ENCODE measurements at regions not wholly inside any gene's neighbourhood (a gene's known extent, or its start where the extent isn't known, plus 50 kb on each side); places are given as distances from the start of the nearest gene placed in this dataset.
"Not testable (repeated sequence)": the region's sequence is repeated elsewhere in the genome, so short reads cannot be mapped to it uniquely, and the experiment has no call there.

- no peaks in the 10 kb centered on the region for H3K9me1 ChIP-seq (ENCODE audit: insufficient read depth, low read length)
- H4K5ac ChIP-seq (ENCODE audit: low read depth, low read length), result no peak overlapping the region
- DNase-seq (no peak), ATAC-seq (ENCODE audit: low read depth) (no peak)
- H4K8ac ChIP-seq (ENCODE audit: low read depth in 2 of 2, low read length in 2 of 2), result no peak overlapping the region
- no peak overlapping the region for H2AK5ac ChIP-seq (ENCODE audit: low read depth, low read length)
- H3K14ac ChIP-seq (replicated peaks; ENCODE audit: low read depth, low read length), result no peak overlapping the region
- no peak overlapping the region for H3K9ac ChIP-seq (ENCODE audit: low read depth, low read length)
- dilution Hi-C loops (cut with HindIII; ENCODE audit: low sequenced_read_pairs, unreplicated experiment) (no loop called here), intact Hi-C loops (cut with micrococcal nuclease) (no loop called here), in situ Hi-C loops (cut with MboI; ENCODE audit: low sequenced_read_pairs) (no loop called here)
- CTCF ChIA-PET, result no interaction called here
- H2BK120ac ChIP-seq (ENCODE audit: low read depth, low read length), result no peak overlapping the region
- BruUV-seq (replicated peaks), result no TSS peak
- H3K56ac ChIP-seq (ENCODE audit: extremely low read depth, insufficient read depth, low read length), result no peak overlapping the region
- POLR2A ChIA-PET (ENCODE audit: unreplicated experiment), result no interaction called here
- H3K4ac ChIP-seq (ENCODE audit: low read depth, low read length), result no peak overlapping the region
- no peak overlapping the region for H3K23ac ChIP-seq (ENCODE audit: low read depth, low read length)
- H3K27ac ChIP-seq (ENCODE audit: insufficient read depth, low read length), result no peak overlapping the region
- no peaks in the 10 kb centered on the region for H3K79me1 ChIP-seq (ENCODE audit: low read depth in 1 of 2, low read length in 2 of 2)
- H3K4me2 ChIP-seq (ENCODE audit: low read depth, low read length), result no peak overlapping the region
- H4K91ac ChIP-seq (ENCODE audit: insufficient read depth, low read depth, low read length), result no peak overlapping the region
- H3K27me3 ChIP-seq (ENCODE audit: control insufficient read depth, insufficient read depth, low read length), result no peaks in the 10 kb centered on the region
- no peak overlapping the region for H2BK5ac ChIP-seq (ENCODE audit: low read depth, low read length, poor library complexity, severe bottlenecking)
- no peaks in the 10 kb centered on the region for H4K20me1 ChIP-seq (ENCODE audit: insufficient read depth, low read length)
- no peak overlapping the region for H2BK20ac ChIP-seq (ENCODE audit: low read depth, low read length)
- peaks cover 9% of the 10 kb centered on the region for H3K9me3 ChIP-seq (ENCODE audit: control insufficient read depth, insufficient read depth, low read length)
- no peak overlapping the region for H2BK15ac ChIP-seq (ENCODE audit: low read depth, low read length)
- H2AFZ ChIP-seq (replicated peaks; ENCODE audit: low read length, poor library complexity), result no peak overlapping the region
- no peaks in the 10 kb centered on the region for H3K36me3 ChIP-seq (ENCODE audit: control insufficient read depth, insufficient read depth, low read length)
- no peaks in the 10 kb centered on the region for H3K4me1 ChIP-seq (ENCODE audit: control insufficient read depth, insufficient read depth, low read length)
- H3K18ac ChIP-seq (ENCODE audit: low read depth, low read length), result no peak overlapping the region
- TF ChIP-seq MXI1 (IDR thresholded peaks at IDR 0.05; ENCODE audit: borderline replicate concordance, low read depth, low read length) (no peak), CTCF (conservative IDR thresholded peaks at IDR 0.05; ENCODE audit: low read depth, low read length) (no peak), ELK1 (IDR thresholded peaks at IDR 0.05; ENCODE audit: borderline replicate concordance, low read depth, low read length) (no peak), MAZ (IDR thresholded peaks at IDR 0.05; ENCODE audit: borderline replicate concordance, low read depth, low read length) (no peak), USF2 (IDR thresholded peaks at IDR 0.05; ENCODE audit: low read depth, low read length) (no peak)
- H2AK9ac ChIP-seq (replicated peaks; ENCODE audit: low read depth, low read length, poor library complexity), result no peak overlapping the region
- H3K4me3 ChIP-seq (ENCODE audit: insufficient read depth, low read depth, low read length), result no peak overlapping the region
These were observed 1447.1 kb downstream of the FAM181B start for GRCh38 chr11:81286550-81286949.

GRCh38 chr11:81280228-81280627 is 1453.4 kb downstream of the FAM181B start:
- H2BK20ac ChIP-seq (ENCODE audit: low read depth, low read length); H4K5ac ChIP-seq (ENCODE audit: low read depth, low read length); BruUV-seq (replicated peaks); H3K23ac ChIP-seq (ENCODE audit: low read depth, low read length); H3K36me3 ChIP-seq (ENCODE audit: control insufficient read depth, insufficient read depth, low read length); intact Hi-C loops (cut with micrococcal nuclease); H4K8ac ChIP-seq (ENCODE audit: low read depth in 2 of 2, low read length in 2 of 2); H2BK5ac ChIP-seq (ENCODE audit: low read depth, low read length, poor library complexity, severe bottlenecking); H3K4ac ChIP-seq (ENCODE audit: low read depth, low read length); H3K9me3 ChIP-seq (ENCODE audit: control insufficient read depth, insufficient read depth, low read length); H2AK5ac ChIP-seq (ENCODE audit: low read depth, low read length); H3K18ac ChIP-seq (ENCODE audit: low read depth, low read length); H3K4me2 ChIP-seq (ENCODE audit: low read depth, low read length); ATAC-seq (ENCODE audit: low read depth); DNase-seq; H4K20me1 ChIP-seq (ENCODE audit: insufficient read depth, low read length); H2AK9ac ChIP-seq (replicated peaks; ENCODE audit: low read depth, low read length, poor library complexity); H3K56ac ChIP-seq (ENCODE audit: extremely low read depth, insufficient read depth, low read length); H3K14ac ChIP-seq (replicated peaks; ENCODE audit: low read depth, low read length); CTCF ChIA-PET; in situ Hi-C loops (cut with MboI; ENCODE audit: low sequenced_read_pairs); H2BK120ac ChIP-seq (ENCODE audit: low read depth, low read length); dilution Hi-C loops (cut with HindIII; ENCODE audit: low sequenced_read_pairs, unreplicated experiment); H3K4me1 ChIP-seq (ENCODE audit: control insufficient read depth, insufficient read depth, low read length); H3K27me3 ChIP-seq (ENCODE audit: control insufficient read depth, insufficient read depth, low read length); H3K4me3 ChIP-seq (ENCODE audit: insufficient read depth, low read depth, low read length); H4K91ac ChIP-seq (ENCODE audit: insufficient read depth, low read depth, low read length); H3K9me1 ChIP-seq (ENCODE audit: insufficient read depth, low read length); H3K9ac ChIP-seq (ENCODE audit: low read depth, low read length); H2BK15ac ChIP-seq (ENCODE audit: low read depth, low read length); H3K79me1 ChIP-seq (ENCODE audit: low read depth in 1 of 2, low read length in 2 of 2); POLR2A ChIA-PET (ENCODE audit: unreplicated experiment); H3K27ac ChIP-seq (ENCODE audit: insufficient read depth, low read length); H2AFZ ChIP-seq (replicated peaks; ENCODE audit: low read length, poor library complexity): not testable (repeated sequence)
- WGBS, 2 experiments (ENCODE audit: extremely low coverage in 2 of 2, insufficient read length in 1 of 2), result no CpG with 5 or more reads among the region's 1 CpG
